H9 (cell line): ENCODE measurements at regions not wholly inside any gene's neighbourhood (a gene's known extent, or its start where the extent isn't known, plus 50 kb on each side); places are given as distances from the start of the nearest gene placed in this dataset.

Experiments used
- DNase-seq: peaks from one replicate; pipeline ENCODE4 v3.0.0-alpha.2; 2017
- H2AFZ ChIP-seq: one replicate; pipeline ENCODE4 v1.6.1; 2013; ENCODE audit warnings: mild to moderate bottlenecking, low read length, control low read depth, moderate library complexity
- H2AK5ac ChIP-seq: 2 replicates; pipeline ENCODE4 v1.6.1; 2013; ENCODE audit warnings: low read length, control low read depth, mixed read lengths; ENCODE audit not compliant: insufficient read length
- H2BK120ac ChIP-seq: one replicate; pipeline ENCODE4 v1.6.1; 2013; ENCODE audit warnings: low read depth, mild to moderate bottlenecking, low read length, control low read depth, inconsistent platforms; ENCODE audit not compliant: poor library complexity, severe bottlenecking
- H2BK12ac ChIP-seq: 2 replicates; pipeline ENCODE4 v1.6.1; 2013; ENCODE audit warnings: low read length, control low read depth, mixed read lengths, low read depth; ENCODE audit not compliant: insufficient read length
- H2BK15ac ChIP-seq: 2 replicates; pipeline ENCODE4 v1.6.1; 2013; ENCODE audit warnings: low read depth, low read length, control low read depth
- H2BK20ac ChIP-seq: one replicate; pipeline ENCODE4 v1.6.1; 2013; ENCODE audit warnings: low read depth, mild to moderate bottlenecking, low read length, control low read depth, inconsistent platforms; ENCODE audit not compliant: poor library complexity, severe bottlenecking
- H2BK5ac ChIP-seq: 2 replicates; pipeline ENCODE4 v1.6.1; 2013; ENCODE audit warnings: low read length, control low read depth, mixed read lengths; ENCODE audit not compliant: insufficient read length
- H3K14ac ChIP-seq: 2 replicates; pipeline ENCODE4 v1.6.1; 2013; ENCODE audit warnings: low read length, control low read depth; ENCODE audit not compliant: insufficient read depth
- H3K18ac ChIP-seq: 2 replicates; pipeline ENCODE4 v1.6.1; 2013; ENCODE audit warnings: low read depth, mild to moderate bottlenecking, mixed read lengths, low read length, control low read depth; ENCODE audit not compliant: insufficient read length
- H3K23ac ChIP-seq: 2 replicates; pipeline ENCODE4 v1.6.1; 2013; ENCODE audit warnings: low read length, control low read depth, mixed read lengths, low read depth; ENCODE audit not compliant: insufficient read length
- H3K23me2 ChIP-seq: 2 replicates; pipeline ENCODE4 v1.6.1; 2013; ENCODE audit warnings: low read depth, mild to moderate bottlenecking, mixed read lengths, low read length, control low read depth; ENCODE audit not compliant: insufficient read length, poor library complexity, severe bottlenecking
- H3K27ac ChIP-seq: 2 replicates; pipeline ENCODE4 v1.5.1; 2013; ENCODE audit warnings: low read length, control low read depth, mixed read lengths, low read depth; ENCODE audit not compliant: insufficient read length
- H3K27me3 ChIP-seq: 2 replicates; pipeline ENCODE4 v1.6.1; 2013; ENCODE audit warnings: low read length, control low read depth, inconsistent platforms; ENCODE audit not compliant: insufficient read depth
- H3K4ac ChIP-seq: 2 replicates; pipeline ENCODE4 v1.6.1; 2013; ENCODE audit warnings: low read depth, mild to moderate bottlenecking, control low read depth, inconsistent platforms, low read length, moderate library complexity
- H3K4me1 ChIP-seq: 2 replicates; pipeline ENCODE4 v1.6.1; 2013; ENCODE audit warnings: low read length, control low read depth, inconsistent platforms; ENCODE audit not compliant: insufficient read depth
- H3K4me2 ChIP-seq: 2 replicates; pipeline ENCODE4 v1.6.1; 2013; ENCODE audit warnings: low read length, control low read depth, mixed read lengths; ENCODE audit not compliant: insufficient read length, insufficient read depth
- H3K56ac ChIP-seq: 2 replicates; pipeline ENCODE4 v1.6.1; 2013; ENCODE audit warnings: low read depth, mild to moderate bottlenecking, mixed read lengths, low read length, control low read depth; ENCODE audit not compliant: insufficient read length
- H3K79me1 ChIP-seq: 2 replicates; pipeline ENCODE4 v1.6.1; 2013; ENCODE audit warnings: low read depth, mild to moderate bottlenecking, moderate library complexity, low read length, control low read depth, inconsistent platforms; ENCODE audit not compliant: insufficient read depth, poor library complexity, severe bottlenecking
- H3K79me2 ChIP-seq: 2 replicates; pipeline ENCODE4 v1.6.1; 2013; ENCODE audit warnings: low read length, control low read depth, inconsistent platforms; ENCODE audit not compliant: insufficient read depth
- H3K9ac ChIP-seq: 2 replicates; pipeline ENCODE4 v1.6.1; 2013; ENCODE audit warnings: low read length, control low read depth, mixed read lengths; ENCODE audit not compliant: insufficient read length; ENCODE audit errors: extremely low read depth
- H3K9me3 ChIP-seq: one replicate; pipeline ENCODE4 v1.6.1; 2013; ENCODE audit warnings: low read depth, low read length, inconsistent platforms; ENCODE audit not compliant: control insufficient read depth
- H3T11ph ChIP-seq: one replicate; pipeline ENCODE4 v1.6.1; 2013; ENCODE audit warnings: mild to moderate bottlenecking, low read length, control low read depth, inconsistent platforms
- H4K20me1 ChIP-seq: one replicate; pipeline ENCODE4 v1.6.1; 2013; ENCODE audit not compliant: control insufficient read depth, insufficient read length, insufficient read depth
- H4K5ac ChIP-seq: 2 replicates; pipeline ENCODE4 v1.6.1; 2013; ENCODE audit warnings: low read depth, mild to moderate bottlenecking, mixed read lengths, low read length, control low read depth; ENCODE audit not compliant: insufficient read length
- H4K8ac ChIP-seq: replicated peaks from 2 replicates; pipeline ENCODE4 v1.6.1; 2013; ENCODE audit warnings: low read length, control low read depth, mixed read lengths, low read depth; ENCODE audit not compliant: insufficient read length
- H4K91ac ChIP-seq: 2 replicates; pipeline ENCODE4 v1.6.1; 2013; ENCODE audit warnings: low read depth, mild to moderate bottlenecking, moderate library complexity, mixed read lengths, low read length, control low read depth; ENCODE audit not compliant: insufficient read length
- H3K27ac Mint-ChIP-seq, 3 experiments: 2 replicates in 2 of 3; 3 replicates in 1 of 3; pipeline ENCODE4 v1.8.0; 2020 to 2021; ENCODE audit warnings: mixed read lengths in 3 of 3, mild to moderate bottlenecking in 1 of 3, moderate library complexity in 1 of 3
- H3K27me3 Mint-ChIP-seq: 2 replicates; pipeline ENCODE4 v1.8.0; 2021; ENCODE audit warnings: low read depth, mild to moderate bottlenecking, moderate library complexity, mixed read lengths
- H3K36me3 Mint-ChIP-seq, 3 experiments: 2 replicates in 2 of 3; 3 replicates in 1 of 3; pipeline ENCODE4 v1.8.0; 2020 to 2021; ENCODE audit warnings: low read depth in 3 of 3, mixed read lengths in 3 of 3; ENCODE audit not compliant: insufficient read depth in 1 of 3
- H3K4me1 Mint-ChIP-seq, 2 experiments: 2 replicates each; pipeline ENCODE4 v1.8.0; 2020; ENCODE audit warnings: mixed read lengths in 2 of 2
- H3K4me3 Mint-ChIP-seq, 2 experiments: 2 replicates in 1 of 2; 3 replicates in 1 of 2; pipeline ENCODE4 v1.8.0; 2020 to 2021; ENCODE audit warnings: mild to moderate bottlenecking in 2 of 2, mixed read lengths in 2 of 2, moderate library complexity in 1 of 2
- H3K9me3 Mint-ChIP-seq, 2 experiments: 2 replicates in 1 of 2; 3 replicates in 1 of 2; pipeline ENCODE4 v1.8.0; 2020; ENCODE audit warnings: mild to moderate bottlenecking in 2 of 2, mixed read lengths in 2 of 2, moderate library complexity in 1 of 2
- CTCF ChIP-seq: fragments of 200-600 bp; sonication (generic); conservative IDR thresholded peaks from 3 replicates; pipeline ENCODE4 v1.8.0; 2021; ENCODE audit warnings: antibody characterized with exemption, mild to moderate bottlenecking
- WGBS: extraction: QIAGEN DNeasy Blood & Tissue Kit; methylation state at CpG from one replicate; pipeline ENCODE4 v1.1.7; 2013; ENCODE audit warnings: missing lambda C conversion rate, low lambda C conversion rate, mixed read lengths; ENCODE audit not compliant: insufficient read length; ENCODE audit errors: extremely low coverage; 5-methylcytosine and 5-hydroxymethylcytosine counted together

- no peak overlapping the region for H3K4me2 ChIP-seq
Observed at GRCh38 chr14:101151927-101152305, 248.4 kb upstream of the RTL1 start.

More at GRCh38 chr14:101151927-101152305, 248.4 kb upstream of the RTL1 start:
- TF ChIP-seq CTCF, result no peak
- Histone ChIP-seq H3K27me3 (no peaks in the 10 kb centered on the region), H3K56ac (no peak overlapping the region), H2BK5ac (no peak overlapping the region), H2AFZ (no peak overlapping the region), H3K23me2 (no peaks in the 10 kb centered on the region), H3K14ac (no peak overlapping the region), H3K27ac (no peak overlapping the region), H2BK12ac (no peak overlapping the region), H4K20me1 (peaks cover 2% of the 10 kb centered on the region), H3K4me1 (no peaks in the 10 kb centered on the region), H2BK120ac (no peak overlapping the region), H3K9ac (no peak overlapping the region), H4K5ac (no peak overlapping the region), H4K91ac (no peak overlapping the region), H4K8ac (no peak overlapping the region), H3K9me3 (no peaks in the 10 kb centered on the region), H2BK20ac (no peak overlapping the region), H2AK5ac (no peak overlapping the region), H3K4ac (no peak overlapping the region), H3K79me1 (no peaks in the 10 kb centered on the region), H3K18ac (no peak overlapping the region), H2BK15ac (no peak overlapping the region), H3T11ph (no peak overlapping the region), H3K23ac (no peak overlapping the region), H3K79me2 (no peaks in the 10 kb centered on the region)
- DNase-seq, result no peak
- Mint-ChIP-seq H3K27ac (peak overlapping the region in 1 of 3 experiments; percentile 90; a peak in 1 of 7 replicates), H3K4me1 (peaks cover 18 to 37% of the 10 kb centered on the region in 2 experiments), H3K9me3 (peaks cover 2 to 11% of the 10 kb centered on the region in 2 experiments; a peak in 4 of 5 replicates), H3K36me3 (peaks cover 0 to 9% (median 2%) of the 10 kb centered on the region in 3 experiments; a peak in 2 of 7 replicates), H3K4me3 (no peak overlapping the region), H3K27me3 (no peaks in the 10 kb centered on the region; the same call in 1 of the 2 replicates)
- WGBS, result no CpG with 5 or more reads among the region's 18 CpGs
